HUES48 (cell line): ENCODE measurements at regions not wholly inside any gene's neighbourhood (a gene's known extent, or its start where the extent isn't known, plus 50 kb on each side); places are given as distances from the start of the nearest gene placed in this dataset.

ENCODE experiments used
- H3K27ac ChIP-seq: one replicate; pipeline ENCODE4 v1.7.0; 2013; ENCODE audit warnings: low read depth, low read length, inconsistent platforms
- H3K27me3 ChIP-seq: 2 replicates; pipeline ENCODE4 v1.6.1; 2013; ENCODE audit warnings: mild to moderate bottlenecking, low read length; ENCODE audit not compliant: control insufficient read depth, insufficient read depth
- H3K36me3 ChIP-seq: 2 replicates; pipeline ENCODE4 v1.6.1; 2013; ENCODE audit warnings: low read length; ENCODE audit not compliant: control insufficient read depth, insufficient read depth
- H3K4me1 ChIP-seq: 2 replicates; pipeline ENCODE4 v1.6.1; 2013; ENCODE audit warnings: mild to moderate bottlenecking, low read length; ENCODE audit not compliant: control insufficient read depth, insufficient read depth
- H3K4me3 ChIP-seq: 2 replicates; pipeline ENCODE4 v1.5.1; 2013; ENCODE audit warnings: mild to moderate bottlenecking, low read depth, low read length
- H3K9ac ChIP-seq: 2 replicates; pipeline ENCODE4 v1.6.1; 2013; ENCODE audit warnings: mild to moderate bottlenecking, low read depth, low read length, moderate library complexity
- H3K9me3 ChIP-seq: 2 replicates; pipeline ENCODE4 v1.6.1; 2013; ENCODE audit warnings: low read length; ENCODE audit not compliant: control insufficient read depth, insufficient read depth

DNA sequence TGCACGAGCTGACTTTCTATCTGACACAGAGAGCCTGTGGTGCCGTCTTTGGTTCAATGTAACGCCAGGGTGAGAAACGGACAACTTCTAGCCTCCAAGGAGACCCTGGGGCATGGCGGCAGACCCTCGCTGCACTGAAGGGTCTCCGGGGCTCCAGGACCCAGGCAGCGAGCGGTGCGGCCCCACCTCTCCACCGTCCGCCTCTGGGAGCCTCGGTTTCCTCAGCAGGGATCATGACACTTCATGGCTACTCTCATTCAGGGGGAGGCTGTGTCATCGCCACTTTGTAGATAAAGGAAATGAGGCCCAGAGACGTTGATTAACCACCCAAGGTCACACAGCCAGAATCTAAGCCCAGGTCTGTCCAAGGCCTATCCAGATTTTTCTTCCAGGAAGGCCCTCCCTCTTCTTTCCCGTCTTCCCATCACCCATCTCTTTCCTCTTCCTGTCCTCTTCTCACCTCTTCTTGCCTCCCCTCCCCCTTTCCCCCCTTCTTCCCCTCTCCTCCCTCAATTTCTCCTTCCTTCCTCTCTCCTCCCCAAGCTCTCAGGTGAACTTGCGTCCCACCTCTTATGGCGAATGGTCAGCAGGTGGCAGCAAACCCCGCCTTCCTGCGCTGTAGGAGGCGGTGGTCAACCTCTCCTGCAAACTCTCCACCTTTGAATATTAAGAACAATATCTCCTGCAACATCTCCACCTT lies 69.3 kb upstream of the HMX1 start:
- Histone ChIP-seq H3K9me3 (no peaks in the 10 kb centered on the region; the same call in 1 of the 2 replicates), H3K36me3 (no peaks in the 10 kb centered on the region), H3K27me3 (no peaks in the 10 kb centered on the region), H3K9ac (no peak overlapping the region), H3K4me3 (no peak overlapping the region), H3K27ac (no peak overlapping the region), H3K4me1 (no peaks in the 10 kb centered on the region; the same call in 1 of the 2 replicates)

DNA sequence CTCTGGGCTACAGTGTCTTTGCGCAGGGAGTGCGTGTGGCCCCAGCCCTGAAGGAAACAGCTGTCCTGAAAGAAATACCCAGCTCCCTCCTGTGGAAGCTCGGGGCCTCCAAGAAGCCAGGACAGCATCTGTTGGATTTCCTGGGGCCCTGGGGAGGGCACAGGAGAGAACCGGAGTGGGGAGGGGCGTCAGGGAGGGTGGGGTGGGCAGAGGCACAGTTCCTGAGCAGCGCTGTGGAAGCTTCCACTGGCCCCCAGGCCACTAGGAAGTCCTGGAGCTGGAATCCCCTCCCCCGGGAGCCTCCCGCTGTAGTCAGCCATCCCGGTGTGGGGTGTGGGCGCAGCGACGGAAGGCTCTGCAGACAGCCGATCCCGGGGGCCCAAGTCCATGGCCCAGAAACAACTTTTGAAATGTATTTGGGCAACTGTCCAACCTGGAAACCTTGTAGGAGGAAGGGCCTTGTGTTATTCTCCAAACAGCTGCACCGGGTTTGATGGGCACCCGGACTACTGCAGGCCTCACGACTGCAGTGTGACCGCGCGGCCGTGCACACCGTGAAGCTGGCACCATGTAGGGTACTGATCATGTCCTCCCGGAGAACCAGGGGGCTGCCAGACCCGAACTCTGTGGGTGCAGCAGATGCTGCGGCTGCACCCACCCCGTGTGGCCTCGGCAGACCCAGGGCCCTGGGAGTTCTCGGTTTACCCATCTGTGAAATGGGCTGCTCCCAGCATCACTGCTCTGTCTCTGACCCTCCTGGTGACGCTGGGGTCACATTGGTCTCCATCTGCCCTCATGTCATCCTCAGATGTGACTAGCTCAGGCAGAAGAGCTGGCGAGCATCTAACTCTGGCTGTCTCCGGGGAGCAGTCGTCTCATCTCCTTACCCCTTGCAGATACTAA lies 68.5 kb upstream of the HMX1 start:
- no peaks in the 10 kb centered on the region; the same call in 1 of the 2 replicates for H3K4me1 ChIP-seq
- peaks cover 5% of the 10 kb centered on the region; the same call in 1 of the 2 replicates for H3K9me3 ChIP-seq
- H3K27me3 ChIP-seq = no peaks in the 10 kb centered on the region
- no peaks in the 10 kb centered on the region for H3K36me3 ChIP-seq
- H3K9ac ChIP-seq = no peak overlapping the region
- no peak overlapping the region for H3K4me3 ChIP-seq
- no peak overlapping the region for H3K27ac ChIP-seq

DNA sequence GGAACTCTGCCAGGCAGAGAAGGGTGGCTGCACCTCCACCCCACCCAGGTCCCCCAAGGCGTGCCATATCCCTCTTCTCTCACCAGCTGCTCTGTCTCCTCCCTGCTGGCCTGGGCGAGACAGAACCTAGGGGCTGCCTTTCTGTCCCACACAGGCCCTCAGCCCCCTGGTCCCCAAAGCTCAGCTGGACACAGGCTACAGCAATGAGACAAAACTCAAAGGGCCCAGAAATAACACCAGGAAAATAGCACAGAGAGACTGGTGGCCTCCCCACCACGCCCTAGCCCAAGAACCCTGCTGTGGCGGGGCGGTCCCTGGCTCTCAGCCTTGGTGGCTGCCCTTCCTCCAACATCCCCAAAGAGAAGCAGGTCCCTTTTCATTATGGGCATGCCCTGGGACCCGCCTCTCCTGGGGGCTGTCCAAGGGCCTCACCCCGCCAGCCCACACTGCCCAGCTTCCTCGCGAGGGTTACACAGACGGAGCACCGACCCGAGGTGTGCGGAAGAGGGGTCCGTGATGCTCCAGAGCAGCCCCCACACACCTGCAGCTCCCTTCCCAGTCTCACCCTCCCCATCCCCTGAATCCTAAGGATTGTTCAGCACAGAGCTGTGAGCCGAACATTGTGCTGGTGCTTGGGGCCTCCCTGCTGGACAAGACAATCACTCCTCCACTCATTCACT lies 67.7 kb upstream of the HMX1 start:
- Histone ChIP-seq H3K27ac (no peak overlapping the region), H3K9ac (no peak overlapping the region), H3K4me3 (no peak overlapping the region), H3K9me3 (peaks cover 13% of the 10 kb centered on the region; the same call in 1 of the 2 replicates), H3K36me3 (no peaks in the 10 kb centered on the region), H3K4me1 (no peaks in the 10 kb centered on the region; the same call in 1 of the 2 replicates), H3K27me3 (no peaks in the 10 kb centered on the region)

DNA sequence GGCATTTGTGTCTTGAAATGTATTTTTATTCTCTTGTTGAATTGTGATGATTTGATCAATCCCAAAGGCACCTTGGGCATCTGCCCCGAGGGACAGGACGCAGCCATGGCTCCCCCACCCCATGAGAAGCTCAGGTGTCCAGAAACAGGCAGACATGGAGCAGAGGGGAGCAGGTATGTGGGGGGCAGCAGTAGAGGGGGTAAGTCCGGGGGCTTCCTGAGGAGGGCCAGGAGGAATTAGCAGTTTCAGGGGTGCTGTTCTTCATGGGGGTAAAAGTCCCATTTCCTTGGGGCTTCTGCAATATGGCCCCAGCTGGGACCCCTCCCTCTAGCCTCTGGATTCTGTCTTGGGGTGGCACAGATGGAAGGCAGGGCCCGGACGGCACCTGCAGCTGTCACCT lies 67.0 kb upstream of the HMX1 start:
- Histone ChIP-seq H3K9ac (no peak overlapping the region), H3K27ac (no peak overlapping the region), H3K4me1 (no peaks in the 10 kb centered on the region; the same call in 1 of the 2 replicates), H3K27me3 (no peaks in the 10 kb centered on the region), H3K36me3 (no peaks in the 10 kb centered on the region), H3K4me3 (no peak overlapping the region), H3K9me3 (peaks cover 17% of the 10 kb centered on the region; the same call in 1 of the 2 replicates)

DNA sequence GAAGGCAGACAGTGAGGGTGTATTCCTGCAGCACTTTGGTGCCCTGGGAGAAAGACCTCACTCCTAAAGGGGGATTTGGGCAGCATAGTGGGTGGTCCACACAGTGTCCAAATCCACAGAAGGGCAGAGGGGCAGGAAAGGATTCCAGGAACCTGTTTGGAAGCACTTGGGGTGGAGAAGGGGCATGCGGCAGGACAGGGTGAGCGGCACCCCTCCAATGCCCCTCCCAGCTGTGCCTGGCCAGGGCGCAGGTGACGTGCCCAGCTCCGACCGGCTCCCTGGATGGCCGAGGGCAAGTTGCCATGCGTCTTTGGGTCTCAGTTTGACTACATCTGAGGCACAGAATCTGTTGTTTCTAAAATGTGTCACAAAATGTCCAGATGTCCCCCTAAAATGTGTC lies 66.5 kb upstream of the HMX1 start:
- H3K4me1 ChIP-seq = no peaks in the 10 kb centered on the region; the same call in 1 of the 2 replicates
- H3K27ac ChIP-seq = no peak overlapping the region
- H3K27me3 ChIP-seq = no peaks in the 10 kb centered on the region
- no peak overlapping the region for H3K4me3 ChIP-seq
- H3K9ac ChIP-seq = no peak overlapping the region
- H3K9me3 ChIP-seq = peaks cover 21% of the 10 kb centered on the region; the same call in 1 of the 2 replicates
- no peaks in the 10 kb centered on the region for H3K36me3 ChIP-seq

DNA sequence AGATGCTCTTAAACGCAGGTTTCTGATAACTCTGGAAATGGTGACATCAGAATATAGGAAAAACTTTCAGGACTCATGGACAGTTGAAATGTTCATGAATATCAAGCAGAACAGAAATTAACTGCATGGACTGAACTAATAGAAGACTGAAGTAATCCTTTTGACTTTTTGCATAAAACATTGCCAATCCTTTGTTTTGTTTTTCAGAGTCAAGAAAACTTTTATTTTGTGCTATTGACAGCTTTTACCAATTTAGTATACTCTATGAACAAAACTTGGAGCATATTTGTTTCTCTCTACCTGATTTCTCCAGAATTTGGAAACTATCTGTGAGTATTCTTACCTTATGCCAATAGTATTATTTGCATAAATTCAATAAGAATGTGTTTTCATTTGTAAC lies 61.2 kb upstream of the HMX1 start:
- H3K27ac ChIP-seq = no peak overlapping the region
- no peaks in the 10 kb centered on the region for H3K27me3 ChIP-seq
- no peaks in the 10 kb centered on the region for H3K4me1 ChIP-seq
- no peaks in the 10 kb centered on the region for H3K36me3 ChIP-seq
- H3K9me3 ChIP-seq = peaks cover 49% of the 10 kb centered on the region
- no peak overlapping the region for H3K4me3 ChIP-seq
- no peak overlapping the region for H3K9ac ChIP-seq

DNA sequence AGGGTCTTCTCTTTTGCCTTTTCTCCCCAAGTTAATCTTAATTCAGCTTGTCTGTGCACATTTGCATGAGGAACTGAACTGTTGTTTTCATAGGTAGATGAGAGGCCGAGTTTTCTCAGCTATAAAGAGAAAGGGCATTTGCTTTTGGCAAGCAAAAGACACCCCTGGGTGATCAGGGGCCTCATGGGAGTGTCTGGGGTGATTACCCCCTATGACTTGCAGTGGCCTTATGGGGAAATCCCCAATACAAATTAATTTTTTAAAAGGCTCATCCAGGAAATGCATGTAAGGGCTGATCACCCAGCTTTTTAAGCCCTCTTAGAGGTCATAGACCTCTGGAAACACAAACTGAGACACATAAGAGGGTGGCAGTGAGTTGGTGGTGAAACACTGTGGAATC lies 56.4 kb upstream of the HMX1 start:
- Histone ChIP-seq H3K9me3 (peaks cover 33% of the 10 kb centered on the region), H3K4me1 (no peaks in the 10 kb centered on the region), H3K27ac (no peak overlapping the region), H3K27me3 (no peaks in the 10 kb centered on the region), H3K4me3 (no peak overlapping the region), H3K9ac (no peak overlapping the region), H3K36me3 (no peaks in the 10 kb centered on the region)

DNA sequence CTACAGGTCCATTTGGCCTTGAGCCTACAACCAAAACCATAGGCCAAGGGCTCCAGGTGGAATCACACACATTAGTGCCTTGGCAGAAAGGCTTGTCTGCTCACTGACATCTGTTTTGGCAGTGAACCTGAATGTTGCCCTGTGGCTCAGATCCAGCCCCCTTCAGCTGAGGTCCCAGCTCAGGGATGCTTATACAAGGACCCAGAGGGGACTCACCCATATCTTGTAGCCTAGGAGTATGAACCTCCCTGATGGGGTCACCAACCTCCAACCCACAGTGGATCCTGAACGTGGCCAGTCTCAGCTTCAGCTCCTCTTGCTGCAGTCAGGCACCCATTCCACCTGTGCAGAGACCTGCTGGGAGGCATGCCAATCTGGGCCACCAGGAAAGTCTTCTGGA lies 50.8 kb upstream of the HMX1 start:
- Histone ChIP-seq H3K9me3 (peaks cover 5% of the 10 kb centered on the region; the same call in 1 of the 2 replicates), H3K27ac (no peak overlapping the region), H3K36me3 (no peaks in the 10 kb centered on the region), H3K4me3 (no peak overlapping the region), H3K4me1 (no peaks in the 10 kb centered on the region), H3K27me3 (no peaks in the 10 kb centered on the region), H3K9ac (no peak overlapping the region)

DNA sequence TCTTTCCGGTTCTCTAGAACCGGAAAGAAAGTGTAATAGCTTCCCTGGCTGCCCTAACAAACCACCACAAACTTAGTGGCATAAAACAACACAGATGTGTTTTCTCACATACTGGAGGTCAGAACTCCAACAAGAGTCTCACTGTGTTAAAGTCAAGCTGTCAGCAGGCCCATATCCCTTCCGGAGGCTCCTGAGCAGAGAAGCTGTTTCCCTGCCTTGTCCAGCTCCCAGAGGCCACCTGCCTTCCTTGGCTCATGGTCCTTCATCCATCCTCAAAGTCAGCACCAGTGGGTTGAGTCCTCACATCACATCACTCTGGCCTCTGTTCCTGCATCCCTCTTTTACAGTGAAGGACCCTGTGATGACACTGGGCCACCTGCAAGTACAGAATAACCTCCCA lies 49.8 kb upstream of the HMX1 start:
- no peak overlapping the region for H3K4me3 ChIP-seq
- no peak overlapping the region for H3K27ac ChIP-seq
- H3K9me3 ChIP-seq = peaks cover 5% of the 10 kb centered on the region; the same call in 1 of the 2 replicates
- no peaks in the 10 kb centered on the region for H3K4me1 ChIP-seq
- no peak overlapping the region for H3K9ac ChIP-seq
- H3K36me3 ChIP-seq = no peaks in the 10 kb centered on the region
- peaks cover 7% of the 10 kb centered on the region; the same call in 1 of the 2 replicates for H3K27me3 ChIP-seq
